HL-60 (cell line): ENCODE measurements at regions not wholly inside any gene's neighbourhood (a gene's known extent, or its start where the extent isn't known, plus 50 kb on each side); places are given as distances from the start of the nearest gene placed in this dataset.

Source experiments
- DNase-seq, 2 experiments: peaks; one replicate each; pipeline ENCODE4 v3.0.0-alpha.2; 2010 to 2020; ENCODE audit warnings: low read depth in 1 of 2, low spot score in 1 of 2
- H3K27ac ChIP-seq: fragments of 250-450 bp; sonication (Bioruptor Pico); replicated peaks from 2 replicates; pipeline ENCODE4 v1.5.1; 2020; ENCODE audit warnings: mild to moderate bottlenecking, moderate library complexity
- H3K27me3 ChIP-seq: fragments of 250-450 bp; sonication (Bioruptor Pico); 2 replicates; pipeline ENCODE4 v1.5.1; 2021; ENCODE audit warnings: mild to moderate bottlenecking, moderate library complexity; ENCODE audit not compliant: insufficient read depth, poor library complexity, severe bottlenecking
- H3K4me3 ChIP-seq: replicated peaks from 2 replicates; pipeline ENCODE4 v1.5.1; 2011; ENCODE audit warnings: mild to moderate bottlenecking, control low read depth, low read length; ENCODE audit not compliant: insufficient read depth
- CTCF ChIP-seq: IDR thresholded peaks from one replicate; pipeline ENCODE4 v1.5.1; 2011; ENCODE audit warnings: low read length, control low read depth, inconsistent platforms; ENCODE audit not compliant: insufficient read depth
- GABPA ChIP-seq: IDR thresholded peaks from 2 replicates; pipeline ENCODE4 v1.6.1; 2012; ENCODE audit warnings: low read depth
- POLR2AphosphoS5 ChIP-seq: IDR thresholded peaks from 2 replicates; pipeline ENCODE4 v1.6.1; 2012; ENCODE audit warnings: low read depth
- REST ChIP-seq: IDR thresholded peaks from 2 replicates; pipeline ENCODE4 v1.6.1; 2012; ENCODE audit warnings: low read depth; ENCODE audit not compliant: insufficient replicate concordance
- SPI1 ChIP-seq: IDR thresholded peaks from 2 replicates; pipeline ENCODE4 v1.6.1; 2012; ENCODE audit warnings: low read depth, mild to moderate bottlenecking, borderline replicate concordance

DNA sequence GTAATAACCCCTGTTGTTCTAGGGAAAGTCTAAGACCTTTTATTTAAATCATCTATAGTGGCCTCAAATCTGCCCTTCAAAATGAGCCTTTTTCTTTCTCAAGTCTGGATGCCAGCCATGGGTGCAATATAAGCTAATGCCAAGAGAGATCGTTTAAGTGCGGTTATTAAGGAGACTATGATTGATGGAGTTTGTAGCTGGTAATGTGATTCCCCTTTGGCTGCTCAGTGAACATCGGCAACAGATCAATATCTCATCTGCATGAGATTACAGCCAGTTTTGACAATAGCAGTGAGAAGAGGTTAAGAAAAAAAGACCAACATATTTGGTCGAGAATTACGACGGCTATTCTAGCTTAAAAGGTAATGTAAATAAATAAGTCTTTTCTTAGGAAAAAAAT lies 1049.4 kb upstream of the NUDT12 start:
- H3K27ac ChIP-seq: no peak overlapping the region
- no peak for DNase-seq
- no peaks in the 10 kb centered on the region for H3K27me3 ChIP-seq
- TF ChIP-seq CTCF (no peak), POLR2AphosphoS5 (no peak), GABPA (no peak), SPI1 (no peak)
- H3K4me3 ChIP-seq: no peak overlapping the region

DNA sequence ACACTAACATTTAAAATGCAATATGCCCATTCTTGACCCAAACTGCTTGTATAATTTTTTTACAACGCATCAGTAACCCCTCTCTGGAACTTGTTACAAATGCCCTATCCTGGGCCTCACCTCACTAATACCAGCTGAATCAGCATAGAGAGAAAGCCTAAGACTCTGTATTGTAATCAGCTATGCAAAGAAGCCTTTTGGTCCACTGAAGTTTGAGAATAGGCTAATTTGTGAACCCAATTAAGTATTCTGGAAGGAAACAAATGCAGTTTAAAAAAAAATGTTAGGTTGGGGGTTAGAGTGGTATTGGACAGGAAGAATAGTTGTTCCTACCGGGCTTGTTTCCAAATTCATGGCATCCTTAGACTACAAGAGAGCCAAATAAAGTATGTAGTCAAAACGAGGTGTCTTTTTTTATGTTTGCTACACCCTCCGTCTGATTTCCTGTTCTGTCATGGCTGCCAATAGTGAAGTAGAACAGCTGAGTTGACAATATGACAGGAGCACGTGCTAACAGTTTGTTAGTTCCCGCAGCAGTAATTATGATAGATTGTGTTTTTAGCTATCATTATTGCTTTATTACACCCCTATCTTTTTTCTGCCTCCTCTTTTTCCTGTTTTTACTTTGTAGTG lies 1048.7 kb upstream of the NUDT12 start:
- H3K27me3 ChIP-seq: no peaks in the 10 kb centered on the region
- no peak overlapping the region for H3K4me3 ChIP-seq
- DNase-seq: no peak
- no peak overlapping the region for H3K27ac ChIP-seq
- no peak for TF ChIP-seq SPI1
- TF ChIP-seq REST: no peak
- TF ChIP-seq CTCF: no peak
- TF ChIP-seq GABPA: no peak
- TF ChIP-seq POLR2AphosphoS5: no peak

- TF ChIP-seq REST (no peak), GABPA (no peak), POLR2AphosphoS5 (no peak), CTCF (no peak), SPI1 (no peak)
- H3K4me3 ChIP-seq: no peak overlapping the region
- no peak overlapping the region for H3K27ac ChIP-seq
- no peaks in the 10 kb centered on the region for H3K27me3 ChIP-seq
- no peak for DNase-seq
Measured at GRCh38 chr5:104606258-104606829, 1043.8 kb upstream of the NUDT12 start.
